ENCODE measurements at regions not wholly inside any gene's neighbourhood (a gene's known extent, or its start where the extent isn't known, plus 50 kb on each side); places are given as distances from the start of the nearest gene placed in this dataset.

GRCh38 chr2:51490576-51491234 lies 458.8 kb upstream of the NRXN1 start (continued):
- no peak for TF ChIP-seq BCL6B (tag by site-specific recombination; IDR thresholded peaks at IDR 0.05)
- TF ChIP-seq ZNF561 (tag by site-specific recombination; IDR thresholded peaks at IDR 0.05; ENCODE audit: borderline replicate concordance) = no peak
- TF ChIP-seq SALL2 (tag by site-specific recombination; IDR thresholded peaks at IDR 0.05; ENCODE audit: borderline replicate concordance) = no peak
- no peak for TF ChIP-seq ZNF157 (tag by site-specific recombination; IDR thresholded peaks at IDR 0.05)
- no peak for TF ChIP-seq ZNF214 (tag by site-specific recombination; IDR thresholded peaks at IDR 0.05; ENCODE audit: borderline replicate concordance)
- no peak for TF ChIP-seq ZSCAN16 (tag by site-specific recombination; IDR thresholded peaks at IDR 0.05)
- no peak for TF ChIP-seq ZNF426 (tag by site-specific recombination; IDR thresholded peaks at IDR 0.05)
- no peak for TF ChIP-seq ZNF280C (tag by site-specific recombination; IDR thresholded peaks at IDR 0.05)
- TF ChIP-seq BCL11A (tag by site-specific recombination; IDR thresholded peaks at IDR 0.05; ENCODE audit: low read depth) = no peak
- no peak for TF ChIP-seq ZNF626 (tag by site-specific recombination; IDR thresholded peaks at IDR 0.05)

- H3K9me3 ChIP-seq (ENCODE audit: control insufficient read depth, insufficient read depth, low read depth, low read length) = no peaks in the 10 kb centered on the region
- TF ChIP-seq KLF7 (tag by site-specific recombination; IDR thresholded peaks at IDR 0.05; ENCODE audit: borderline replicate concordance) (no peak), ZNF169 (tag by site-specific recombination; IDR thresholded peaks at IDR 0.05) (no peak), ZNF324 (tag by site-specific recombination; IDR thresholded peaks at IDR 0.05) (no peak), ZNF830 (tag by site-specific recombination; IDR thresholded peaks at IDR 0.05; ENCODE audit: low read depth) (no peak), ZNF560 (tag by site-specific recombination; IDR thresholded peaks at IDR 0.05; ENCODE audit: borderline replicate concordance) (no peak), ZNF211 (tag by site-specific recombination; IDR thresholded peaks at IDR 0.05; ENCODE audit: low read depth) (no peak), ZNF132 (tag by site-specific recombination; IDR thresholded peaks at IDR 0.05; ENCODE audit: borderline replicate concordance) (no peak), ZNF350 (tag by site-specific recombination; IDR thresholded peaks at IDR 0.05) (no peak), ZFP3 (tag by site-specific recombination; IDR thresholded peaks at IDR 0.05; ENCODE audit: low read depth) (no peak), ZNF239 (tag by site-specific recombination; IDR thresholded peaks at IDR 0.05) (no peak), ZBTB11 (tag by site-specific recombination; conservative IDR thresholded peaks at IDR 0.05; ENCODE audit: low read depth) (no peak), ZNF146 (tag by site-specific recombination; IDR thresholded peaks at IDR 0.05) (no peak), ATF2 (tag by site-specific recombination; IDR thresholded peaks at IDR 0.05; ENCODE audit: low read depth) (no peak), BCL11B (tag by site-specific recombination; IDR thresholded peaks at IDR 0.05; ENCODE audit: low read depth) (no peak), ZIC2 (tag by site-specific recombination; IDR thresholded peaks at IDR 0.05) (no peak), SCRT2 (tag by site-specific recombination; IDR thresholded peaks at IDR 0.05) (no peak), ZNF596 (tag by site-specific recombination; IDR thresholded peaks at IDR 0.05) (no peak)
- ChIA-PET CTCF (no interaction called here), POLR2A (no interaction called here)
- H3K4me3 ChIP-seq (ENCODE audit: low read depth, low read length) = no peak overlapping the region
- no peaks in the 10 kb centered on the region for H3K36me3 ChIP-seq (ENCODE audit: control insufficient read depth in 2 of 2, insufficient read depth in 1 of 2, low read length in 2 of 2)
- H3K27ac ChIP-seq (ENCODE audit: extremely low read depth, low read depth, low read length) = no peak overlapping the region
- H3K4me1 ChIP-seq (ENCODE audit: control insufficient read depth, insufficient read depth, low read length) = no peaks in the 10 kb centered on the region
Observed at GRCh38 chr2:51484605-51485004, 452.7 kb upstream of the NRXN1 start.
